ENCODE measurements at regions not wholly inside any gene's neighbourhood (a gene's known extent, or its start where the extent isn't known, plus 50 kb on each side); places are given as distances from the start of the nearest gene placed in this dataset.
"Not testable (repeated sequence)": the region's sequence is repeated elsewhere in the genome, so short reads cannot be mapped to it uniquely, and the experiment has no call there.

DNA sequence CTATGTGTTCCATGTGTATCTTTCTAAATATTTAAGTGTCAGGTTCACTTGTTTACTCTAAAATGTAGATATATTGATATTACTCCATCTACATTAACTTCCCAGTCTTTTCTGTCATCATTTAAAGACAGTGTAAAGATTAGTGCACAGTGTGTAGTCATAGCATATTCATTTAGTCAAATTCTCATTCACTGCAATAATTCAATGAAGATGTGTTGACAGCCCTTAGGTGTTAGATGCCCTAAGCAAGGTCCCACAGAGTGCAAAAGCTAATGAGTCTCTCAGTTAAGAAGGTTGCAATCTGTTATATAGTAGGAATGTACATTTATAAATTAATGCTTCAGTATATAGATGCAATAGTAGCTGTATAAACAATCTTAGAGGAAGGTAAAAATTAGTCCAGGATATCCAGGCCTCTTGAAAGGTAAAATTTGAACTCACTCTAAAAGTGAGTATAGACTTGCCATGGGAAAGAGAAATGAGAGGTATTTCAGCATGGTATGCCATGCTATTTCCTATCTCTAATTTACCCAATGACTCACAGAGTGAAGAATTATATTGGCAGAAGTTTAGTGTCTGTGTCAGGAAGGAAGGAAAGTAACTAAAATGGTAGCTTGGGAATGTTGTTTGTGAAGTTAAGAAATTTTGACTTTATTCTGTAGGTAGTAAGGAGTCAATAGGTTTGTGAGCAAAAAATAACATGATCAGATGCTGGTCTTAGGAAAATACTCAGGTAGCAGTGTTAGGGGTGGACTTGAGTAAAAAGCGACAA lies 969.9 kb upstream of the CITED2 start:
- H3K4me1 Mint-ChIP-seq, result peaks cover 13 to 21% of the 10 kb centered on the region in 2 donors
- peaks cover 0 to 4% of the 10 kb centered on the region in 2 donors for H3K27me3 Mint-ChIP-seq
- peaks cover 0 to 3% of the 10 kb centered on the region in 2 donors for H3K36me3 Mint-ChIP-seq
- no peak overlapping the region for H3K4me3 Mint-ChIP-seq
- no peak for DNase-seq
- ATAC-seq (replicated peaks), result no peak
- H3K9me3 Mint-ChIP-seq, result peaks cover 0 to 7% of the 10 kb centered on the region in 2 donors
- H3K27ac Mint-ChIP-seq, result no peak overlapping the region

DNA sequence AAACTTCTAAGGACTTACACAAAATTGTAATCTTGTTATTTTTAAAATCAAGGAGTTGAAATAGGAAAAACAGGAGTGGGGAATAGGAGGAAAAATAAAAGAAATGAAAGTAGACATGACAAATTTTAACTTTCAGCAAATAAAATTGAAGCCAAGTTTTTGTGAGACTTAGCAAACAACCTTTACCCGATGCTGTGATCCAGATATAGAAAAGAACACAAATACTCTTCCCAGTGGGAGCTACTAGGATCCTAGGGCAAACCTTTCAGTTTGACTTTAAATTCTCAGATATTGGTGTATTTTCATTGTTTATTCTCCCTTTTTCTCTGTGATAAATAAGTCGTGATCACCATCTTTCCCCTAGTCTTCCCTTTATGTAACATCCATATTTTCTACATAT lies 968.7 kb upstream of the CITED2 start:
- Mint-ChIP-seq H3K36me3 (peaks cover 0 to 3% of the 10 kb centered on the region in 2 donors), H3K27ac (no peak overlapping the region), H3K27me3 (peaks cover 4 to 9% of the 10 kb centered on the region in 2 donors), H3K4me3 (no peak overlapping the region), H3K4me1 (peaks cover 13 to 21% of the 10 kb centered on the region in 2 donors), H3K9me3 (peaks cover 0 to 10% of the 10 kb centered on the region in 2 donors)
- no peak for DNase-seq
- no peak for ATAC-seq (replicated peaks)

DNA sequence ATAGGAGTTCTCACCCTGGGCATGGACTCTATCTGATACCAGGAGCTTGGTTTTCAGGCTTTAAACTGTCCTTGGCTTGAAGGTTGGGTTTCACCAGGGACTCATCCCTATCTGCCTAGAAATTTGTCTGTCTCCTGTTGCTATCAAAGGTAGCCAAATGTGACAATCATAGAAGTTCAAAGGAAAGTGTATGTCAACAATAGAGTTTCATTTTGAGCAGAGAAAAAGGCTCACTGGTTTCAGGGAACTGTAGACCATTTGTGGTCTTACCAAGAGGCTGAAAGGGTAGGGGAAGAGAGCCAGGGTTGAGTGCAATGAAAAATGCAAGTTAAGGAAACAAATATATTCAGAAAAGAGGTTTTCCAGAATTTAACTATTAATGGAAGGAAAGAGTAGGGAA lies 966.8 kb upstream of the CITED2 start:
- DNase-seq, result no peak
- no peak overlapping the region for H3K27ac Mint-ChIP-seq

DNA sequence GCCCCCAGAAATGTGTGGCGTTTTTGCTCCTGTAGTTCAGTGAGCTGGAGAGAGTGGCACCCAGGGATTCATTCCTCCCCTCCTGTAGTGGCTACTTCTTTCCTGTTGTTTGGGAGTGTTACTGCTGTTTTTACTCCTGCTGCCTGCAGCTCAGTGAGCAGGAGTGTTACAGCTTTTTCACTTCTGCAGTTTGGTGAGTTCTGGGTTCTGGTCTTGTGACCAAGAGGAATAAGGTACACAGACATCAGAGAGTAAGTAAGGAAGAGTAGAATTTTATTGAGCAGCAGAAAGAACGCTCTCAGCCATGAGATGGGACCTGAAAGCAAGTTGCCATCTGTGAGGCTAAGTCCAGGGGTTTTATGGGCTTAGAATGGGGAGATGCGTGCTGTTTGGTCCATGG lies 966.3 kb upstream of the CITED2 start:
- Mint-ChIP-seq H3K4me1 (peaks cover 11 to 15% of the 10 kb centered on the region in 2 donors), H3K36me3 (peaks cover 0 to 3% of the 10 kb centered on the region in 2 donors), H3K27me3 (peaks cover 4 to 14% of the 10 kb centered on the region in 2 donors), H3K27ac (no peak overlapping the region), H3K4me3 (peak overlapping the region in 1 of 2 donors; percentile 47), H3K9me3 (peaks cover 0 to 8% of the 10 kb centered on the region in 2 donors)
- DNase-seq (no peak), ATAC-seq (replicated peaks) (peak; percentile 71 to 83)

More for the DNA sequence above, 966.8 kb upstream of the CITED2 start:
- H3K4me1 Mint-ChIP-seq, result peaks cover 11 to 15% of the 10 kb centered on the region in 2 donors
- peaks cover 4 to 14% of the 10 kb centered on the region in 2 donors for H3K27me3 Mint-ChIP-seq
- peaks cover 0 to 3% of the 10 kb centered on the region in 2 donors for H3K36me3 Mint-ChIP-seq
- H3K9me3 Mint-ChIP-seq, result peaks cover 0 to 8% of the 10 kb centered on the region in 2 donors
- H3K4me3 Mint-ChIP-seq, result no peak overlapping the region
- peak; percentile 69 to 84 for ATAC-seq (replicated peaks)

DNA sequence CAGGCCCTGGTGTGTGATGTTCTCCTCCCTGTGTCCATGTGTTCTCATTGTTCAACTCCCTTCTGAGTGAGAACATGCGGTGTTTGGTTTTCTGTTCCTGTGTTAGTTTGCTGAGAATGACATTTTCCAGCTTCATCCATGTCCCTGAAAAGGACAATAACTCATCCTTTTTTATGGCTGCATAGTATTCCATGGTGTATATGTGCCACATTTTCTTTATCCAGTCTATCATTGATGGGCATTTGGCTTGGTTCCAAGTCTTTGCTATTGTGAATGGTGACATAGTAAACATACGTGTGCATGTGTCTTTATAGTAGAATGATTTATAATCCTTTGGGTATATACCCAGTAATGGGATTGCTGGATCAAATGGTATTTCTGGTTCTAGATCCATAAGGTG lies 964.6 kb upstream of the CITED2 start:
- not testable (repeated sequence) for H3K36me3 Mint-ChIP-seq; ATAC-seq (replicated peaks); H3K9me3 Mint-ChIP-seq; H3K4me3 Mint-ChIP-seq; H3K27ac Mint-ChIP-seq; DNase-seq
- peaks cover 11 to 15% of the 10 kb centered on the region in 2 donors for H3K4me1 Mint-ChIP-seq
- peaks cover 4 to 14% of the 10 kb centered on the region in 2 donors for H3K27me3 Mint-ChIP-seq

DNA sequence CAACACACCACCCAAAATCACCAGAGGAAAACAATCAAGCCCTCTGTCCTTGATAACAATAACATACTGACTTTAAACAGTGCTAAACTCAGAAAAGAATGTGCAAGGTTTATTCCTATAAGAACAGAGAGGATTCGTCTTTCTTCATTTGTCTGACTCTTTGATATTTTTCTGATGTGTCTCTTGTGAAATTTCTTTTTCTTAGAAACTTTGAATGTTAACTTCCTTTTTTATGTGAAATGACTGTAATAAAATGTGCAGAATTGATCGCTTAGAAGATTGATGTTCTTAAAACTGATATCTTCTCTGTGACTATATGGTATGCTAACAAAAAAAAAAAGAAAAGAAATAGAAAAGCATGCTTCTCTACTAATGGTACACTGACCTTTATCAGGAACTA lies 947.4 kb upstream of the CITED2 start:
- Mint-ChIP-seq H3K9me3 (peaks cover 6 to 7% of the 10 kb centered on the region in 2 donors), H3K4me3 (no peak overlapping the region), H3K4me1 (peaks cover 12 to 41% of the 10 kb centered on the region in 2 donors), H3K27me3 (no peaks in the 10 kb centered on the region), H3K36me3 (peaks cover 3 to 4% of the 10 kb centered on the region in 2 donors), H3K27ac (no peak overlapping the region)
- DNase-seq (no peak), ATAC-seq (replicated peaks) (no peak)

DNA sequence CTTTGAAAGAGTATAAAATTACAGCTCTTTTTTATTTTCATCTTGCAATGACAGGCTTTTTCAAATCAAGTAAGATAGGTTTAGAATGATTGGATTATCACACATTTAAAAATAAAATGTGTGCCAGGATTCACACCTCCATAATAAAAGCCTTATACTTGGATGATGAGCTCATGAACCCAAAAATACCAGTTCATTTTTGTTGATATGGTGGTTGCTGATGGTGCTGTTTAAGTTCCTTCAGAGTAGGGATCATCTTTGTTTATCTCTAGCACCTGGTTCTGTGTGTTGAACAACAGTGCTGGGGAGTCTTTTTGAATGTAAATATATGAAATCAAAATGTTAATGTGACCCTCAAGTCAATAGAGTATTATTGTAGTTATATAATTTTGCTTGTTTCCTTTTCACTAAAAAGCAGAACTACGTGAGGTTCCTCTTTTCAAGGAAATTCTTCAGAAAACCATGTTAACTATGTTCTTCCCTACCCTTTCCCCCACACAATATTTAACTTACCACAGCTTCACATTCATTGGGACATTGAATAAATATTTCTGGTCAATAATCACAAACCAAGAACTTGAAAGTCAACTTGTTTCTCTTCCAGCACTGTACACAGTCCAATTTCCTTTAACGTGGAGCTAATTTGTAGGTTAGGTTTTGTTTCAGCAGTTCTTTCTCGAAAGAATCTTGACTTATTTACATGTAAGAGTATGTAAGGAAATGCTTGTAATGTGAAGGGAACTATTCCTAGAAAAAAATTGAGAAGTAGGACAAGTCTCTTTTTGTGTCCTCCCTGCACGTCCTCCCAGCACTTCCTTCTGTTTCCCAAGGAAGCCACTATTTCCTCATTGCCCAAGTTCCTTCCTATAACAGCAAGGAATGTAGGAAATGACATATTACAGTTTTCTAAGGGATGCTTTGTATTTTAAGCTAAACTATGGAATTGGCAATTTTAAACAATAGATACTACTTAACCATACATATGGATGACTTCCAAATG lies 945.9 kb upstream of the CITED2 start:
- H3K4me3 Mint-ChIP-seq, result peak overlapping the region; percentile 56 to 72
- H3K27ac Mint-ChIP-seq, result no peak overlapping the region
- no peaks in the 10 kb centered on the region for H3K9me3 Mint-ChIP-seq
- ATAC-seq (replicated peaks) (peak; percentile 82 to 84), DNase-seq (no peak)
- H3K4me1 Mint-ChIP-seq, result peaks cover 15 to 48% of the 10 kb centered on the region in 2 donors
- no peaks in the 10 kb centered on the region for H3K36me3 Mint-ChIP-seq
- no peaks in the 10 kb centered on the region for H3K27me3 Mint-ChIP-seq

DNA sequence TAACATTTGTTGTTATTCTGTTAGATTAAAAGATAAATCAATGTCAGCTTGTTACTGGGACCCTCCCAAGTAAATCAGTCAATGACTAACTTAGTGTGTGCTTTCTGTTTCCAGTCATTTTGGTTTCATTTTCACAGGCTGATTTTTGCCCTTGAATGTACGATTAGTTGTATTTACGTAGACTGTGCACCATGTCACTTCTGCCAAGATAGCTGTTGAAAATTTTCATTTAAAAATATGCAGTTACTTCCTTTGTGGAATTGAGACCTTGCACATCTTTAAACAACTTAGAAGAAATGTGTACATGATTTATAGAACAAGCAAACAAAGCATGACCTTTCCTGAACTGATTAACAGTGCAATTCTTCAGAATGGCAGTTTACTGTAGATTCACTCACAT lies 944.8 kb upstream of the CITED2 start:
- H3K4me3 Mint-ChIP-seq, result no peak overlapping the region
- peaks cover 15 to 48% of the 10 kb centered on the region in 2 donors for H3K4me1 Mint-ChIP-seq
- no peaks in the 10 kb centered on the region for H3K9me3 Mint-ChIP-seq
- H3K27ac Mint-ChIP-seq, result no peak overlapping the region
- H3K36me3 Mint-ChIP-seq, result no peaks in the 10 kb centered on the region
- ATAC-seq (replicated peaks) (peak in 1 of 2 donors; percentile 53), DNase-seq (no peak)
- no peaks in the 10 kb centered on the region for H3K27me3 Mint-ChIP-seq

DNA sequence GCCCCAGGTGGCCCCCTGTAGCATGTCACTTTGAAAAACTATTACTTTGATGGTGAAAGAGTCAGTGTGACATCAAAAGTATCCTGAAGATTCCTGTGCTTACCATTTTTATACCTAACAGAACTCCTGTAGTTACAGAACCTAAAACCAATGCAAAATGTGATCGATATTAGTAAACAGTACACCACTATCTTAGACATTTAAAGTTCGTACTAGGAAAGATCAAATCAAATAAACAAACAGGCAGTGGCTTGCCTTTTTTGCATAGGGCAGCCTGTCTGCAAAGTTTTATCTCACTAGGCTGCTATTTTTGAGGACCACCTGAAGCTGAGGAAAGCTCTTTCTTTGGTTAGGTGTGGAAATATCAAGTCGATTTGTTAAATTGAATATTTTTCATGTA lies 944.0 kb upstream of the CITED2 start:
- Mint-ChIP-seq H3K27me3 (no peaks in the 10 kb centered on the region), H3K27ac (no peak overlapping the region), H3K36me3 (no peaks in the 10 kb centered on the region)

DNA sequence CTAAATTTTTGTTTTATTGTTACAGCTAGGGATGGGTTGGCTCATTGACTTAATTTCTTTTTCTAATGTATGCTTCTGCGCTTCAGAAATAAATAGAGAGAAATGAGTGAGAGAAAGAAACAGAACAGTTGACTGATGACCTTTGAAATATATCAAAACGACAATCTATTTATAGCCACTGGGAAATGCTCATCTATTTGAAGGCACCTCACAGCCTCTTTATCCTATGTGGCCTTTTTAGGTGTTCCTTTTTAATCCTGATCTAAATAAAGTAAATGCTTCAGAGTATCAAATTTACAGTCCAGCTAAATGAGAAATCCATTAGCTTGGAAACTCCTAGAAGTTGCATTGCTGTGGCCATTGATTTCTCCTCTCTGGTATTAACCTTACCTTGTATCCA lies 943.5 kb upstream of the CITED2 start:
- Mint-ChIP-seq H3K27ac (no peak overlapping the region), H3K27me3 (no peaks in the 10 kb centered on the region), H3K36me3 (no peaks in the 10 kb centered on the region), H3K4me3 (no peak overlapping the region), H3K9me3 (peaks cover 0 to 4% of the 10 kb centered on the region in 2 donors), H3K4me1 (peaks cover 15 to 48% of the 10 kb centered on the region in 2 donors)
- DNase-seq, result no peak
- ATAC-seq (replicated peaks), result no peak

More for the DNA sequence above, 944.0 kb upstream of the CITED2 start:
- ATAC-seq (replicated peaks) (no peak), DNase-seq (no peak)
- Mint-ChIP-seq H3K9me3 (peaks cover 0 to 3% of the 10 kb centered on the region in 2 donors), H3K4me3 (no peak overlapping the region), H3K4me1 (peaks cover 15 to 48% of the 10 kb centered on the region in 2 donors)

DNA sequence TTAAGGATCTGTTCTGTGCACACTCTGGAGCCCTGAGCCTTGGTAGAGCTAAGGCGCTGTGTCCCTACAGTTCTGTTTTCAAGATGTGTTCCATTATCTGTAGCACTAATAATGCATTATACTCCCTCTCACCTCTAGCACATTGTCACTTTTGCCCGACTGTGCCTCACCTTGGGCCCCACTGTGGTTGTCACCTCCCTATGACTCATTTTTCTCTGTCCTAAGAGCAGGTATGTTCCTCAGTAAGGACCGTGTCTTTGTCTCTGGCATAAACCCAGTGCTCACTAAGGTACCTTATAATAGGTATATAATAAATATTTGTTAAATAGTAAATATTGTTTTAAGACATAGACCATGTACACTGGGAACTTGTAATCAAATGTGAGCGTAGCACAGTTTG lies 942.5 kb upstream of the CITED2 start:
- no peaks in the 10 kb centered on the region for H3K36me3 Mint-ChIP-seq
- H3K4me1 Mint-ChIP-seq, result peaks cover 12 to 41% of the 10 kb centered on the region in 2 donors
- no peak for ATAC-seq (replicated peaks)
- no peaks in the 10 kb centered on the region for H3K27me3 Mint-ChIP-seq
- no peak overlapping the region for H3K4me3 Mint-ChIP-seq
- no peak overlapping the region for H3K27ac Mint-ChIP-seq
- peaks cover 0 to 12% of the 10 kb centered on the region in 2 donors for H3K9me3 Mint-ChIP-seq
- DNase-seq, result no peak

DNA sequence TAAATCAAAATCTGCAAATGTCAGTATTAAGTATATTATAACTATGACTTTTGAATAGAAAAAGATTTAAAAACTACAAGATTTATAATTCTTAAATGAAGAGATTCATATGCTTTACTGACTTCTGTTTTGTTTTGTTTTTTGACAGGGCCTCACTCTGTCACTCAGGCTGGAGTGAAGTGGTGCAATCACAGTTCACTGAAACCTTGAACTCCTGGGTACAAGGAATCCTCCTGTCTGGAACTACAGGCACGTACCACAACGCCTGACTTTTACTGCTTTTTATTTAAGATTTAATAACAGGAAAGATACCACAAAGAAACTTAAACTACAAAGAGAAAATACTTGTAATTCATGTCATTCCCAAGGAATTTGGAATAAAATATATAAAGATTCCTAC lies 940.2 kb upstream of the CITED2 start:
- Mint-ChIP-seq H3K27ac (no peak overlapping the region), H3K4me1 (peaks cover 3 to 22% of the 10 kb centered on the region in 2 donors), H3K27me3 (no peaks in the 10 kb centered on the region), H3K9me3 (peaks cover 0 to 12% of the 10 kb centered on the region in 2 donors), H3K4me3 (no peak overlapping the region), H3K36me3 (no peaks in the 10 kb centered on the region)
- ATAC-seq (replicated peaks) (no peak), DNase-seq (no peak)

DNA sequence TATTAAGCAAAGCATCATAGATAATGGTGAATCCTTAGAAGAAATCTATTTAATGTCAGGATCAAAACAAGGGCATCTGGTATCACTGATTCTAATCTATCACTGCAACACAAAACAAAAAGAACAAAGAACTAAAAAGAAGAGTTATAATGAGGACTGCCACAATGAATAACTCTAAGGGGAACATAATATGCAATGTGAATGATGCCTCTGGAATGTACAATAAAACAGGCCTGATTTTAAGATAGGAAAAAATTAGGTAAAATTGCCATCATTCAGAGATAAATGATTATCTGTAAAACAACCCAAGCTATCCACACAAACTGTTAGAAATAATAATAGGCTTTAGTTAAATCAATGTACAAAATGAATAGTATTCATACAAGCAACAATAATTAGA lies 936.7 kb upstream of the CITED2 start:
- H3K4me3 Mint-ChIP-seq, result no peak overlapping the region
- peaks cover 0 to 1% of the 10 kb centered on the region in 2 donors for H3K4me1 Mint-ChIP-seq
- H3K27me3 Mint-ChIP-seq, result no peaks in the 10 kb centered on the region
- ATAC-seq (replicated peaks) (no peak), DNase-seq (no peak)
- no peaks in the 10 kb centered on the region for H3K36me3 Mint-ChIP-seq
- H3K9me3 Mint-ChIP-seq, result peaks cover 0 to 15% of the 10 kb centered on the region in 2 donors
- no peak overlapping the region for H3K27ac Mint-ChIP-seq

DNA sequence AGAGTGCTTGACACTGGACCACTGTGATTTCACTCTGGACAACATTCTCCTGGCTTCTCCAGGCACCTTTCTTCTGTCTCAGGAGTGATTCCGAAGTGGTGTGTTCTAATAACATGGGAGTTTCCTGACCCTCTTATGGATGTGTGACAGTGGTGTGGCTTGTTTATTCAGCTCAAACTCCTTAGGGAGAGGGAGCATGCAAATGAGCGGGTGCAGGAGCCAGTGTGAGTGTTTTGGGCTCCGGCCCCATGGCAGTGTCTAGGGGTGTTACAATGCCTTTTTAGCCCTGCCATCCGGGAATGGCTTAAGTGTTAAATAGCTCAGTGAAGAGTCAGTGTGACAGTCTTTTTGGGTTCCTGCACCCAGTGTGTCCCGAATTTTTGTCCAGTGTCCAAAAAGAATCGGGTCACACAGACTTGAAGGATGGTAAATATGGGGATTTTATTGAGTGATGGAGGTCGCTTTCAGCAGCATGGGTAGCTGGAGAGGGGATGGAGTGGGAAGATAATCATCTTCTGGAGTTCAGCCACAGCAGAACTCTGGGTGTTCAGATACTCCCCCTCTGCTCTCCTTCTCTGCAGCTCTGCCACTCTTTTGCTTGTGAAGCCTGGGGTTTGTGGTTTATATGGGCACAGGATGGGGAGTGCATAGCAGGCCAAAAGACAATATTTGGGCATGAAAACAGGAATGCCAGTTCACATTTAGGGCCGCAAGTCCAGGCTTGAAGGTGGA lies 928.9 kb upstream of the CITED2 start:
- peaks cover 4 to 6% of the 10 kb centered on the region in 2 donors for H3K27me3 Mint-ChIP-seq
- DNase-seq (no peak), ATAC-seq (replicated peaks) (no peak)
- no peak overlapping the region for H3K4me3 Mint-ChIP-seq
- H3K4me1 Mint-ChIP-seq, result no peaks in the 10 kb centered on the region
- peaks cover 0 to 1% of the 10 kb centered on the region in 2 donors for H3K9me3 Mint-ChIP-seq
- no peaks in the 10 kb centered on the region for H3K36me3 Mint-ChIP-seq
- no peak overlapping the region for H3K27ac Mint-ChIP-seq

All from stimulated activated naive B cell treated with anti-CD40 and anti-IgM and Interleukin-4, amounts not matched to agents 10 μg/mL and 1 μg/mL and 100 μg/mL, for 72 hours (primary cell).